Ovary (tissue), 7 donors: ENCODE measurements at regions not wholly inside any gene's neighbourhood (a gene's known extent, or its start where the extent isn't known, plus 50 kb on each side); places are given as distances from the start of the nearest gene placed in this dataset.

Source experiments
- DNase-seq, 5 donors: peaks; one replicate each; pipeline ENCODE4 v3.0.0-alpha.2; 2019 to 2020
- H3K27ac ChIP-seq, 2 donors: fragments of 200-600 bp; one replicate each; pipeline versions ENCODE4 v1.5.1 to v1.8.0; 2019 to 2022
- H3K27me3 ChIP-seq: fragments of 200-600 bp; one replicate; pipeline ENCODE4 v1.8.0; 2022
- H3K36me3 ChIP-seq: fragments of 200-600 bp; sonication (generic); one replicate; pipeline ENCODE4 v1.5.1; 2019
- H3K4me1 ChIP-seq: one replicate; pipeline ENCODE4 v1.8.1; 2013; ENCODE audit warnings: mild to moderate bottlenecking, moderate library complexity; ENCODE audit not compliant: insufficient read depth
- H3K4me3 ChIP-seq: fragments of 200-600 bp; sonication (generic); one replicate; pipeline ENCODE4 v1.5.1; 2017
- H3K9me3 ChIP-seq, 2 donors: fragments of 200-600 bp in 1 of 2; sonication (generic) in 1 of 2; one replicate each; pipeline versions ENCODE4 v1.5.1 to v1.8.1; 2013 to 2019; ENCODE audit warnings: mild to moderate bottlenecking in 1 of 2, moderate library complexity in 1 of 2
- CTCF ChIP-seq, 3 donors: fragments of 450-650 bp in 2 of 3; fragments of 200-600 bp in 1 of 3; IDR thresholded peaks; one replicate each; pipeline versions ENCODE4 v1.5.1 to v1.8.0; 2016 to 2022; ENCODE audit warnings: antibody characterized with exemption in 3 of 3, mild to moderate bottlenecking in 1 of 3
- EP300 ChIP-seq: sonication (generic); formaldehyde crosslinking; IDR thresholded peaks from one replicate; pipeline ENCODE4 v1.6.1; 2017; ENCODE audit warnings: antibody characterized with exemption
- POLR2A ChIP-seq: fragments of 450-650 bp; IDR thresholded peaks from one replicate; pipeline ENCODE4 v1.6.1; 2017; ENCODE audit warnings: antibody characterized with exemption, mild to moderate bottlenecking, moderate library complexity
- WGBS, 3 donors: extraction: QIAGEN DNeasy Blood & Tissue Kit in 1 of 3; methylation state at CpG; one replicate each; pipeline versions ENCODE4 v1.1.5 to v1.1.7; 2013 to 2017; 5-methylcytosine and 5-hydroxymethylcytosine counted together
- intact Hi-C, 4 donors: fragments of 100-400 bp; cut with DNase I; formaldehyde crosslinking; loops; one replicate each; pipeline versions ENCODE4 v1.11.0 to v1.15.1; 2022 to 2023
- donor health status: DM: no; HTN: no; CAD: no; lungs with moderate emphysema.
- donor health status: DM: no; HTN: no; CAD: no.
- donor health status: Bipolar disorder and iron deficiency.
- donor health status: DM: no; HTN: no; CAD: no.
- donor health status: DM: yes; HTN: yes; CAD: no.

- no peak overlapping the region for H3K27ac ChIP-seq
- H3K4me1 ChIP-seq = peaks cover 6% of the 10 kb centered on the region
- intact Hi-C loops = no loop called here
- 17 to 40% (median 21%) methylated on average over 6 of the region's 6 CpGs for WGBS, 3 donors
- H3K9me3 ChIP-seq = no peaks in the 10 kb centered on the region
- no peaks in the 10 kb centered on the region for H3K27me3 ChIP-seq
- no peak for TF ChIP-seq EP300
- TF ChIP-seq POLR2A = no peak
- TF ChIP-seq CTCF (IDR thresholded peaks at IDR 0.05) = no peak
- peak in 3 of 5 donors; percentile 33 to 58 (median 45) for DNase-seq
- no peaks in the 10 kb centered on the region for H3K36me3 ChIP-seq
- H3K4me3 ChIP-seq = no peak overlapping the region
Observed at GRCh38 chr22:19663286-19663815, 51.0 kb upstream of the SEPTIN5 start.

GRCh38 chr22:19663821-19664355 lies 50.4 kb upstream of the SEPTIN5 start:
- peaks cover 6% of the 10 kb centered on the region for H3K4me1 ChIP-seq
- WGBS, 3 donors = 12 to 16% (median 12%) methylated on average over 14 of the region's 14 CpGs
- no peak overlapping the region for H3K27ac ChIP-seq
- H3K4me3 ChIP-seq = no peak overlapping the region
- H3K27me3 ChIP-seq = no peaks in the 10 kb centered on the region
- TF ChIP-seq CTCF (IDR thresholded peaks at IDR 0.05) (no peak), EP300 (no peak), POLR2A (no peak)
- H3K9me3 ChIP-seq = no peaks in the 10 kb centered on the region
- intact Hi-C loops = no loop called here
- H3K36me3 ChIP-seq = no peaks in the 10 kb centered on the region
- peak in 2 of 5 donors; percentile 39 to 59 for DNase-seq

- WGBS, 3 donors = 38 to 50% (median 49%) methylated on average over 2 of the region's 2 CpGs
- Histone ChIP-seq H3K27me3 (no peaks in the 10 kb centered on the region), H3K4me1 (peaks cover 6% of the 10 kb centered on the region), H3K4me3 (no peak overlapping the region), H3K27ac (no peak overlapping the region), H3K9me3 (no peaks in the 10 kb centered on the region), H3K36me3 (no peaks in the 10 kb centered on the region)
- TF ChIP-seq POLR2A (no peak), EP300 (no peak), CTCF (IDR thresholded peaks at IDR 0.05) (no peak)
- DNase-seq = no peak
- intact Hi-C loops = no loop called here
Observed at GRCh38 chr22:19664406-19664805, 49.9 kb upstream of the SEPTIN5 start.
